K562 (cell line): ENCODE measurements at regions not wholly inside any gene's neighbourhood (a gene's known extent, or its start where the extent isn't known, plus 50 kb on each side); places are given as distances from the start of the nearest gene placed in this dataset.

ENCODE experiments used
- ATAC-seq: fragments of 200-7000 bp; cut with Tn5 transposase; 3 replicates; pipeline ENCODE4 v1.9.1; 2020; ENCODE audit warnings: moderate library complexity
- BruUV-seq: library from RNA; stranded (reverse); fragments of 400-500 nt; replicated peaks from 2 replicates; lab custom pipeline; 2021; lab: Mats Ljungman, UMichigan
- CTCF ChIA-PET: fragments of 300-600 bp; formaldehyde crosslinking; extraction: SDS; loops from one replicate; lab custom pipeline; 2021; ENCODE audit warnings: low intra/inter-chr PET ratio; lab: Yijun Ruan, JAX
- POLR2A ChIA-PET: fragments of 300-600, 350-650 bp; sonication (Branson Sonifier 250); formaldehyde crosslinking; extraction: SDS; loops from one replicate; lab custom pipeline; 2021; ENCODE audit warnings: antibody characterized with exemption, inconsistent platforms; lab: Yijun Ruan, JAX
- DNase-seq, 4 experiments: peaks; one replicate each; pipeline versions ENCODE4 v3.0.0 to v3.0.0-alpha.2; 2011 to 2018; ENCODE audit warnings: low spot score in 3 of 4, mixed read lengths in 3 of 4; ENCODE audit errors: extremely low read depth in 1 of 4
- FAIRE-seq: peaks from 2 replicates; lab custom pipeline; 2011; peaks lifted over from hg19 to GRCh38; lab: Jason Lieb, UNC
- H2AFZ ChIP-seq: 2 replicates; pipeline ENCODE4 v1.6.0; 2011; ENCODE audit warnings: low read depth, low read length, control low read depth, inconsistent platforms
- H3K27ac ChIP-seq: fragments of 200-600 bp; 3 replicates; pipeline ENCODE4 v1.8.0; 2011; ENCODE audit warnings: low read depth, mild to moderate bottlenecking, control low read depth, inconsistent platforms, low read length, moderate library complexity, mixed read lengths; ENCODE audit errors: extremely low read depth
- H3K27me3 ChIP-seq, 2 experiments: fragments of 300-600 bp in 1 of 2; 2 replicates in 1 of 2; 3 replicates in 1 of 2; pipeline versions ENCODE4 v1.6.0 to v1.8.0; 2011; ENCODE audit warnings: inconsistent platforms in 2 of 2, low read length in 2 of 2, mild to moderate bottlenecking in 1 of 2, mixed read lengths in 1 of 2, moderate library complexity in 1 of 2; ENCODE audit not compliant: control insufficient read depth in 2 of 2, insufficient read depth in 2 of 2
- H3K36me3 ChIP-seq: fragments of 300-600 bp; 3 replicates; pipeline ENCODE4 v1.8.0; 2011; ENCODE audit warnings: mild to moderate bottlenecking, low read length, inconsistent platforms; ENCODE audit not compliant: control insufficient read depth, insufficient read depth
- H3K4me1 ChIP-seq, 2 experiments: fragments of 200-600 bp in 1 of 2; replicated peaks in 1 of 2; 2 replicates in 1 of 2; 3 replicates in 1 of 2; pipeline versions ENCODE4 v1.5.1 to v1.8.0; 2011; ENCODE audit warnings: inconsistent platforms in 2 of 2, low read length in 2 of 2, mild to moderate bottlenecking in 1 of 2, mixed read lengths in 1 of 2, moderate library complexity in 1 of 2; ENCODE audit not compliant: control insufficient read depth in 2 of 2, insufficient read depth in 2 of 2
- H3K4me2 ChIP-seq: 2 replicates; pipeline ENCODE4 v1.6.1; 2011; ENCODE audit warnings: low read length, control low read depth, inconsistent platforms, mixed read lengths; ENCODE audit not compliant: insufficient read depth
- H3K4me3 ChIP-seq: fragments of 200-600 bp; sonication (generic), shearing (Covaris generic); 2 replicates; pipeline ENCODE4 v1.5.1; 2016; ENCODE audit warnings: control low read depth, inconsistent platforms
- H3K79me2 ChIP-seq: fragments of 200-600 bp; 3 replicates; pipeline ENCODE4 v1.8.0; 2011; ENCODE audit warnings: low read length, inconsistent platforms; ENCODE audit not compliant: control insufficient read depth, insufficient read depth
- H3K9ac ChIP-seq, 2 experiments: 2 replicates each; pipeline versions ENCODE4 v1.6.0 to v1.6.1; 2011; ENCODE audit warnings: low read depth in 2 of 2, low read length in 2 of 2, control low read depth in 1 of 2, inconsistent platforms in 1 of 2, mild to moderate bottlenecking in 1 of 2, mixed read lengths in 1 of 2; ENCODE audit not compliant: insufficient read depth in 1 of 2
- H3K9me1 ChIP-seq: one replicate; pipeline ENCODE4 v1.6.0; 2011; ENCODE audit warnings: inconsistent platforms, mild to moderate bottlenecking, low read length, moderate library complexity; ENCODE audit not compliant: control insufficient read depth, insufficient read depth
- H3K9me3 ChIP-seq: replicated peaks from 2 replicates; pipeline ENCODE4 v1.5.1; 2011; ENCODE audit warnings: low read depth, low read length, inconsistent platforms; ENCODE audit not compliant: control insufficient read depth, insufficient read depth
- H4K20me1 ChIP-seq: replicated peaks from 2 replicates; pipeline ENCODE4 v1.6.1; 2011; ENCODE audit warnings: low read length, inconsistent platforms, mixed read lengths; ENCODE audit not compliant: control insufficient read depth, insufficient read depth
- EP300 ChIP-seq: IDR thresholded peaks from 2 replicates; pipeline ENCODE4 v1.6.1; 2012; ENCODE audit warnings: low read length, improper control_type of control experiment
- FUS ChIP-seq: fragments of 200-400 bp; formaldehyde crosslinking; optimal IDR thresholded peaks from 2 replicates; pipeline ENCODE3; 2017; ENCODE audit warnings: low read depth, low read length
- HDAC8 ChIP-seq: fragments of 450-650 bp; IDR thresholded peaks from 2 replicates; pipeline ENCODE4 v1.6.1; 2016; ENCODE audit warnings: mild to moderate bottlenecking, missing genetic modification characterization, moderate library complexity, missing compliant biosample characterization
- MCM5 ChIP-seq: fragments of 450-650 bp; IDR thresholded peaks from 2 replicates; pipeline ENCODE4 v1.6.1; 2016; ENCODE audit warnings: low read depth
- NFRKB ChIP-seq: fragments of 450-650 bp; IDR thresholded peaks from 2 replicates; pipeline ENCODE4 v1.6.1; 2016; ENCODE audit warnings: low read depth
- PHB ChIP-seq: fragments of 250-450 bp; sonication (Bioruptor Pico); IDR thresholded peaks from 2 replicates; pipeline ENCODE4 v1.5.0; 2021
- PHF21A ChIP-seq: fragments of 450-650 bp; IDR thresholded peaks from 2 replicates; pipeline ENCODE4 v1.6.1; 2017; ENCODE audit warnings: low read depth, borderline replicate concordance
- TAF1 ChIP-seq: IDR thresholded peaks from 2 replicates; pipeline ENCODE4 v1.6.1; 2011; ENCODE audit warnings: mild to moderate bottlenecking, low read length, moderate library complexity; ENCODE audit not compliant: insufficient read depth, control insufficient read depth, severe bottlenecking; ENCODE audit errors: extremely low read depth
- ZC3H8 ChIP-seq: fragments of 450-650 bp; IDR thresholded peaks from 2 replicates; pipeline ENCODE4 v1.6.1; 2017
- ZKSCAN1 ChIP-seq: fragments of 150-350 bp; IDR thresholded peaks from 2 replicates; pipeline ENCODE4 v1.6.1; 2016; ENCODE audit warnings: low read depth, low read length
- ZNF175 ChIP-seq: fragments of 200-800 bp; sonication (Bioruptor generic); IDR thresholded peaks from 2 replicates; pipeline ENCODE4 v1.6.1; 2016; ENCODE audit warnings: low read depth, mild to moderate bottlenecking, missing genetic modification characterization, missing compliant biosample characterization
- ZNF184 ChIP-seq: sonication (generic); formaldehyde crosslinking; IDR thresholded peaks from 2 replicates; pipeline ENCODE4 v1.5.0; 2020; ENCODE audit warnings: missing genetic modification reagents
- ZNF274 ChIP-seq: IDR thresholded peaks from 2 replicates; pipeline ENCODE4 v1.6.1; 2011; ENCODE audit warnings: low read depth, mild to moderate bottlenecking, low read length, moderate library complexity, borderline replicate concordance
- ZNF3 ChIP-seq: fragments of 250-450 bp; sonication (Bioruptor Pico); IDR thresholded peaks from 2 replicates; pipeline ENCODE4 v1.5.0; 2021; ENCODE audit warnings: mild to moderate bottlenecking, moderate library complexity
- WGBS: fragments of 100-300 bp; shearing (Covaris generic); methylation state at CpG from one replicate; pipeline ENCODE4 v1.1.6; 2016; ENCODE audit warnings: low coverage, mixed read lengths; ENCODE audit not compliant: insufficient coverage; ENCODE audit errors: missing lambda C conversion rate; 5-methylcytosine and 5-hydroxymethylcytosine counted together
- in situ Hi-C: fragments of 300-500 bp; cut with MboI; formaldehyde crosslinking; loops from 4 replicates; pipeline ENCODE4 v1.15.0; 2018; ENCODE audit warnings: inconsistent platforms, mixed read lengths
- intact Hi-C: fragments of 100-400 bp; cut with micrococcal nuclease; formaldehyde crosslinking; loops from 2 replicates; pipeline ENCODE4 v1.14.2; 2022
- TF ChIP-seq, protein P1 (sequence below): fragments of 200-400 bp; formaldehyde crosslinking; IDR thresholded peaks from 2 replicates; pipeline ENCODE4 v1.6.1; 2017; ENCODE audit warnings: mild to moderate bottlenecking, low read depth, low read length, moderate library complexity
- TF ChIP-seq, protein P2 (sequence below): fragments of 250-450 bp; sonication (Bioruptor Pico); IDR thresholded peaks from 2 replicates; pipeline ENCODE4 v1.8.0; 2022; ENCODE audit warnings: inconsistent platforms, mild to moderate bottlenecking, moderate library complexity, borderline replicate concordance
- TF ChIP-seq, protein P3 (sequence below): sonication (generic); formaldehyde crosslinking; IDR thresholded peaks from 2 replicates; pipeline ENCODE4 v1.8.1; 2022; ENCODE audit warnings: missing genetic modification reagents
- TF ChIP-seq, protein P4 (sequence below), 2 experiments: fragments of 200-800 bp in 1 of 2; sonication (Bioruptor generic) in 1 of 2; sonication (generic) in 1 of 2; formaldehyde crosslinking in 1 of 2; IDR thresholded peaks in 1 of 2; conservative IDR thresholded peaks in 1 of 2; 2 replicates each; pipeline versions ENCODE4 v1.5.0 to v1.6.1; 2016 to 2020; ENCODE audit warnings: missing compliant biosample characterization in 1 of 2, missing genetic modification characterization in 1 of 2, missing genetic modification reagents in 1 of 2

DNA sequence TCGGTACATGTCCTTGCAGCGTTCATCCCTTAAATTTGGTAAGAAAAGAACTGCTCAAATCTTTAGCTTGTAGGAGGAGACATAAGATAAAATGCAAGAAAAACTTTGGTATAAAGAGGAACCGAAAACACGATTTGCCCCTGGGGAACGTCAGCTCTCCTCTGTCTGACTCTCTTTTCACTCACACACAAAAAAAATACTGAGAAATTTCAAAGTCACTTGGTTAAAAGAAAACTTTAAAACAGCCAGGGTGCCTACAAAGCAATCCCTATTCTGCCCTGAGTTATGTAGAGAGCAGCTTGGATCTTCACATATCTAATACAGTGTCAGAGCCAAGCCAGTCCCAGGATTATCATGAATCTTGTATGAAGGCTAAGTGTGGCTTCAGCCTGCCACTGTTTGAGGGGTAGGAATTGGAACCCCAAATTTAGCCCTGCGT, 248.5 kb upstream of the CXXC4 start (continued):
- TF ChIP-seq NFRKB: no peak
- TF ChIP-seq, protein P1, sequence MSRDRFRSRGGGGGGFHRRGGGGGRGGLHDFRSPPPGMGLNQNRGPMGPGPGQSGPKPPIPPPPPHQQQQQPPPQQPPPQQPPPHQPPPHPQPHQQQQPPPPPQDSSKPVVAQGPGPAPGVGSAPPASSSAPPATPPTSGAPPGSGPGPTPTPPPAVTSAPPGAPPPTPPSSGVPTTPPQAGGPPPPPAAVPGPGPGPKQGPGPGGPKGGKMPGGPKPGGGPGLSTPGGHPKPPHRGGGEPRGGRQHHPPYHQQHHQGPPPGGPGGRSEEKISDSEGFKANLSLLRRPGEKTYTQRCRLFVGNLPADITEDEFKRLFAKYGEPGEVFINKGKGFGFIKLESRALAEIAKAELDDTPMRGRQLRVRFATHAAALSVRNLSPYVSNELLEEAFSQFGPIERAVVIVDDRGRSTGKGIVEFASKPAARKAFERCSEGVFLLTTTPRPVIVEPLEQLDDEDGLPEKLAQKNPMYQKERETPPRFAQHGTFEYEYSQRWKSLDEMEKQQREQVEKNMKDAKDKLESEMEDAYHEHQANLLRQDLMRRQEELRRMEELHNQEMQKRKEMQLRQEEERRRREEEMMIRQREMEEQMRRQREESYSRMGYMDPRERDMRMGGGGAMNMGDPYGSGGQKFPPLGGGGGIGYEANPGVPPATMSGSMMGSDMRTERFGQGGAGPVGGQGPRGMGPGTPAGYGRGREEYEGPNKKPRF: no peak
- TF ChIP-seq, protein P2, sequence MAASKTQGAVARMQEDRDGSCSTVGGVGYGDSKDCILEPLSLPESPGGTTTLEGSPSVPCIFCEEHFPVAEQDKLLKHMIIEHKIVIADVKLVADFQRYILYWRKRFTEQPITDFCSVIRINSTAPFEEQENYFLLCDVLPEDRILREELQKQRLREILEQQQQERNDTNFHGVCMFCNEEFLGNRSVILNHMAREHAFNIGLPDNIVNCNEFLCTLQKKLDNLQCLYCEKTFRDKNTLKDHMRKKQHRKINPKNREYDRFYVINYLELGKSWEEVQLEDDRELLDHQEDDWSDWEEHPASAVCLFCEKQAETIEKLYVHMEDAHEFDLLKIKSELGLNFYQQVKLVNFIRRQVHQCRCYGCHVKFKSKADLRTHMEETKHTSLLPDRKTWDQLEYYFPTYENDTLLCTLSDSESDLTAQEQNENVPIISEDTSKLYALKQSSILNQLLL (CRISPR knock-in tag): no peak
- no peak for TF ChIP-seq EP300
- TF ChIP-seq PHF21A: no peak
- TF ChIP-seq ZNF184 (CRISPR knock-in tag): no peak
- no peak for TF ChIP-seq FUS
- no peak for TF ChIP-seq ZNF175 (CRISPR knock-in tag)
- TF ChIP-seq, all 486 proteins: peak for 0

DNA sequence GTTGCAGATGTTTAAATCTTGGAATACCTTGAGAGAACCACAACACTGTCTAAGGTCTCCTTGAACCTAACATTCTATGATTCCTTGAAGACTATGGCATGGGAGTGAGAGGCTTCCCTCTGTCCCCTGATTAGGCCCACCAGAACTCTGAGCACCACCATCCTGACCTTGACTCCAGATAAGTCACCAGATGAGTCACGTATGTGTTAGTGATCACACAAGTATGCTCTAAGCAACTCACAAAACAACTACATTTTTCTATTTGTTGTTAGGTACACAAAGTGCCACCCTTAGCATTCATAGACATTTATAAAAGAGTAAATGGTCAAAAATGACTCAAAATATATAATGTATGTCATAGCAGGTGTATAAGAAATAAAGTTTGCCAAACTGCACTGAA, 252.9 kb upstream of the CXXC4 start:
- no peak overlapping the region for H3K27ac ChIP-seq
- no peaks in the 10 kb centered on the region for H3K9me1 ChIP-seq
- WGBS: 0% methylated on average over 1 of the region's 1 CpG
- no peak overlapping the region for H3K4me2 ChIP-seq
- ATAC-seq (no peak), FAIRE-seq (no peak), DNase-seq (no peak)
- H3K4me1 ChIP-seq: no peaks in the 10 kb centered on the region
- H3K27me3 ChIP-seq: no peaks in the 10 kb centered on the region
- H3K9me3 ChIP-seq: no peaks in the 10 kb centered on the region
- no TSS peak for BruUV-seq
- no peak overlapping the region for H2AFZ ChIP-seq
- no peak overlapping the region for H3K4me3 ChIP-seq
- CTCF ChIA-PET: no interaction called here
- H3K9ac ChIP-seq: no peak overlapping the region
- no peaks in the 10 kb centered on the region for H4K20me1 ChIP-seq
- in situ Hi-C loops: no loop called here
- no peaks in the 10 kb centered on the region for H3K79me2 ChIP-seq
- no peaks in the 10 kb centered on the region for H3K36me3 ChIP-seq
- intact Hi-C loops: no loop called here
- POLR2A ChIA-PET: no interaction called here
- TF ChIP-seq HDAC8 (tag) (no peak), TAF1 (no peak), MCM5 (no peak), ZC3H8 (no peak), ZKSCAN1 (no peak), ZNF3 (CRISPR knock-in tag) (no peak), ZNF274 (no peak), PHB (no peak)
- TF ChIP-seq, protein P3, sequence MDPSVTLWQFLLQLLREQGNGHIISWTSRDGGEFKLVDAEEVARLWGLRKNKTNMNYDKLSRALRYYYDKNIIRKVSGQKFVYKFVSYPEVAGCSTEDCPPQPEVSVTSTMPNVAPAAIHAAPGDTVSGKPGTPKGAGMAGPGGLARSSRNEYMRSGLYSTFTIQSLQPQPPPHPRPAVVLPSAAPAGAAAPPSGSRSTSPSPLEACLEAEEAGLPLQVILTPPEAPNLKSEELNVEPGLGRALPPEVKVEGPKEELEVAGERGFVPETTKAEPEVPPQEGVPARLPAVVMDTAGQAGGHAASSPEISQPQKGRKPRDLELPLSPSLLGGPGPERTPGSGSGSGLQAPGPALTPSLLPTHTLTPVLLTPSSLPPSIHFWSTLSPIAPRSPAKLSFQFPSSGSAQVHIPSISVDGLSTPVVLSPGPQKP (CRISPR knock-in tag): no peak
- TF ChIP-seq, protein P4, sequence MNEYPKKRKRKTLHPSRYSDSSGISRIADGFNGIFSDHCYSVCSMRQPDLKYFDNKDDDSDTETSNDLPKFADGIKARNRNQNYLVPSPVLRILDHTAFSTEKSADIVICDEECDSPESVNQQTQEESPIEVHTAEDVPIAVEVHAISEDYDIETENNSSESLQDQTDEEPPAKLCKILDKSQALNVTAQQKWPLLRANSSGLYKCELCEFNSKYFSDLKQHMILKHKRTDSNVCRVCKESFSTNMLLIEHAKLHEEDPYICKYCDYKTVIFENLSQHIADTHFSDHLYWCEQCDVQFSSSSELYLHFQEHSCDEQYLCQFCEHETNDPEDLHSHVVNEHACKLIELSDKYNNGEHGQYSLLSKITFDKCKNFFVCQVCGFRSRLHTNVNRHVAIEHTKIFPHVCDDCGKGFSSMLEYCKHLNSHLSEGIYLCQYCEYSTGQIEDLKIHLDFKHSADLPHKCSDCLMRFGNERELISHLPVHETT (CRISPR knock-in tag; conservative IDR thresholded peaks at IDR 0.05 in 1 of 2, IDR thresholded peaks at IDR 0.05 in 1 of 2): no peak
